T-helper 2 cell (primary cell): ENCODE measurements at regions not wholly inside any gene's neighbourhood (a gene's known extent, or its start where the extent isn't known, plus 50 kb on each side); places are given as distances from the start of the nearest gene placed in this dataset.

Source experiments
- DNase-seq, 5 experiments: peaks; one replicate each; pipeline versions ENCODE4 v3.0.0 to v3.0.0-alpha.2; 2012 to 2022

GRCh38 chr11:104327861-104328511, 164.0 kb upstream of the PDGFD start:
- no peak for DNase-seq

DNA sequence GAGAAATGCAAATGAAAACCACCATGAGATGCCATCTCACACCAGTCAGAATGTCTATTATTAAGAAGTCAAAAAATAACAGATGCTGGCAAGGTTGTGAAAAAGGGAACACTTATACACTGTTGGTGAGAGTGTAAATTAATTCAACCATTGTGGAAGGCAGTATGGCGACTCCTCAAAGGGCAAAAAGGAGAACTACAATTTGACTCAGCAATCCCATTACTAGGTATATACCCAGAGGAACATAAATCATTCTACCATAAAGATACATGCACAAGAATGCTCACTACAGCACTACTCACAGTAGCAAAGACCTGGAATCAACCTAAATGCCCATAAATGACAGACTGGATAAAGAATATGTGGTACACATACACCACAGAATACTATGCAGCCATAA, 161.1 kb upstream of the PDGFD start:
- no peak for DNase-seq

DNA sequence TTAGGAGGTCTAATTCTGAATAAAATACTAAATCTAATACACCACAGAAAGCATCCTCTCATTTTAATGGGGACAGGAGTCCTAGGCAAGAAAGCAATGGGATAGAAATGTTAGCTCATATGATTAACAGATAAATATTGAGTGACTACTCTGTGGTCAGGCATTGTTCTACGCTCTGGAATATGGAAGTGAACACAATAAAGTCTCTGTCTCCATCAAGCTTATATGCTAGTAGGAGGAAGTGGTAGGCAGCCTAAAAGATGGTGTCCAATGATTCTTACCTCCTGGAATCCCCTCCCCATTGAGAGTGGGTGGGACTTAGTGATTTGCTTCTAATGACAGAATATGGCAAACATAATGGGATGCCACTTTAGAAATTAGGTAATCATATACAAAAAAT, 160.3 kb upstream of the PDGFD start:
- no peak for DNase-seq

DNA sequence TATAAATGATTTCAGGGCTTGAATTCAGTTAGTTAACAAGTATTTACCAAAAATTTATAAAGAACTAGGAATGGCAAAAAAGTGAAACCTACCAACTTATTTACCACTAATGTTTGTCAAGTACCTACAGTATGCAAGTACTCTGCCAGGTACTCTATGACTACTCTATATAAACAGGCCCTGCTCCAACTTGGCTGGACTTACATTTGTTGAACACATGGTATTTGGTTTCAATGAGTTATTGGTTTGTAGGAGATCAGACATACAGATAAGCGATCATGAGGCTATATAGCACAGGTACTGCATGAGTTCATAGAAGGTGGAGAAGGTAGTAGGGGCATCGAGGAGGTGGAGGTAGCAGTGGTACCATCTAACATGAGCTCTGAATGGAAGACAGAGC, 159.9 kb upstream of the PDGFD start:
- DNase-seq, result no peak

DNA sequence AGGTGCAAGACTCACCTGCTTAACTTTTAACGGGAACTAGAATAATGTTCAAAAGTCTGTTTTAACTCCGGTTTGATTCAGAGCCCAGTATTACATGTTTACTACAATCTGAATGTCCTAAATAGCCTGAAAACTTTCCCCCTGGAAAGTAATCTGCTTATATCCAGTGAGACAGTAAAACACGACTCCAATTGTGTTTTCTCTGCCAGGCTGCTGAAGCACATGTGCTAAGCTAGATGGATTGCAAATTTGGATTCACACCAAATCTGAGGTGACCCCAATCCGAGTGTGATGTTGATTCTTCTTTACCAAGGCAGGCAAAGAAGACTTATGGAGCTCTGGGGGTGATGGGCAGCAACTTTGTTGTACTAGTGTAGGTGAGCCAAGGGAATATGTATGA, 158.7 kb upstream of the PDGFD start:
- no peak for DNase-seq

- no peak for DNase-seq
These were observed 157.0 kb upstream of the PDGFD start for GRCh38 chr11:104320956-104321355.

DNA sequence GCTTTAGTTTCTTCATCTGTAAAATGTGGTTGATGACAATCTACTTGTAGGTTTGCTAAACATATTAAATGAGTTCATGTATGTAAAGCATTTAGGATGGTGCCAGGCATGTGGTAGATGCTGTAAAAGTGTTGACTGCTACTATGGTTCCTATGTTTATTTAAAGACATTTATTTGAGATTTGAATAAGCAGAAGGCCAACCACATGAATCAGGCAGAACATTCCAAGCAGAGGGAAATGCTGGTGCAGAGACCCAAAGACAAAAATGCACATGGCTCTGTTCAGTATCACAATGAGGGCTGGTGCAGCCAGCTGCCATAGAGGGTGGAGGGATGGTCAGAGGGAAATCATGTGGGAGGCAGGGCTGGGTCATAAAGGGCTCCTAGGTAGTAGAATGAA, 156.2 kb upstream of the PDGFD start:
- no peak for DNase-seq

DNA sequence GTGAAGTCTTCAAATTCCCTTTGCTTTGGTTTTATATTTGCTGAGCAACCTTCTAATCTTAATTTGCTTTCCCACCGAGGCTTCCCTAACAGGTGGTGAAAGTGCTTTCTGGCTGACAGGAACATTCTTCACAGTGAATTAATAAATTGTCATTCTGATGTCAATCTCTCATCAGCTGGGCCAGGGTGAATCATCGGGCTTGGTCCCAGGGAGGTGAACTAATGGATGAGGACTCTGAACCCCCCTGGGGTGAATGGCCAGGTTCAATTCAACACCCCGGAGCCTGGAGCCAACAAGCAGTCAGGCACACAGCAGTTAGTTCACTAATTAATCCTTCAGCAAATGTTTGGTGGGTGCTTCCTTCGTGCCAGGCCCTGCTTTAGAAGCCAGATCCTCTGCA, 155.4 kb upstream of the PDGFD start:
- no peak for DNase-seq

GRCh38 chr11:104306862-104307474, 143.0 kb upstream of the PDGFD start:
- DNase-seq, result no peak

GRCh38 chr11:104301776-104302175, 137.8 kb upstream of the PDGFD start:
- no peak for DNase-seq

DNA sequence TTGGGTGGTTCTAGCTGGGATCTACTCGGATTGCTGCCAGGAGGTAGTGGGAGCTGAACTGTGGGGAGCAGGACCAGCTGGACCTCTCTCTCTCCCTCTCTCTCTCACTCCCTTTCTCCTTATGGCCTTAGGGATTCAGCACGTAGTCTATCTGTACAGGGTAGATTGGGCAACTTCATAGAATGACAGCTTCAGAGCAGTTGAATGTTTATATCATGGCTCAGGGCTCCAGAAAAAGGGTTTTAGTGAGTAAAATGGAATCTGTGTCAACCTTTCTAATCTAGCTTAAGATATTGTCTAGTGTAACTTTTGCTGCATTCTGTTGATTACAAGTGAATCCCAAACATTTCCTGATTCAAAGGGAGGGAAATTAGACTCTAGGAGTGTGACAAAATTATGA, 127.7 kb upstream of the PDGFD start:
- DNase-seq, result no peak

- DNase-seq, result no peak
These were observed 122.2 kb upstream of the PDGFD start for GRCh38 chr11:104286129-104286528.

DNA sequence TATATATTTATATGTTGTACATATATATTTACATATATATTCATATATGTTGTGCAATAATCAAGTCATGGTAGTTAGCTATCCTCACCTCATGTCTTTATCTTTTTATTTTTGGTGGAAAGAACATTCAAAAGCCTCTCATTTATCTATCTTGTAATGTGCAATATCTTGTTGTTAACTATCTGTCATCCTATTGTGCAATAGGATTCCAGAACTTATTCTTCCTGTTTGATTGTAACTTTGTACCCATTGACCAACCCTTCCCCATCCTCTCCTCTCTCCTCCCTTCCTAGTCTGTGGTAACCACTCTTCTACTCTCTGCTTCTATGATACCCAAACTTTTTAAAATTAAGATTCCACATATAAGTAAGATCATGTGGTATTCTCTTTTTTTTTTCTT, 115.6 kb upstream of the PDGFD start:
- DNase-seq, result no peak

- no peak for DNase-seq
These were observed 112.0 kb upstream of the PDGFD start for GRCh38 chr11:104275992-104276391.

DNA sequence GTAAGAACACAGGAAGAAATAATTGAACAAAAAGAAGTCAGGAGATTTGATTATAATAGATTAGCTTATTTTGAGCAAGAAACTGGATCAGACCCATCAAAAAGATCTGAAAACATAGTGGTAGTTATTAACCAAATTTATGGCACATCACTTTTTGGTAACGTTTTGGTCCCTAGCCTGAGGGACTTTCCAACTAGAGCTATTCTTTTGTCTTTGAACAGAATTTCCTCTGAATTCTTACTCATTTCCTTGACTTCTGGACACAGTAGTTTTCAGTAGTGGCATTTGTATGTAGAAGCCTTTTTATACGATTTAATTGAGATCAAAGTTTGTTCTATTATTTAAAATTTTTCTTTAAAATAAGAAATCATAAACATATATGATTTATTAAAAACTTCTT, 96.5 kb upstream of the PDGFD start:
- DNase-seq, result no peak

- no peak for DNase-seq
These were observed 95.2 kb upstream of the PDGFD start for GRCh38 chr11:104259121-104259610.

- no peak for DNase-seq
These were observed 92.6 kb upstream of the PDGFD start for GRCh38 chr11:104256525-104256924.

GRCh38 chr11:104254347-104254746, 90.4 kb upstream of the PDGFD start:
- peak in 1 of 5 experiments; percentile 33 for DNase-seq

GRCh38 chr11:104246590-104246989, 82.6 kb upstream of the PDGFD start:
- no peak for DNase-seq

GRCh38 chr11:104238916-104239315, 75.0 kb upstream of the PDGFD start:
- no peak for DNase-seq

GRCh38 chr11:104225047-104225446, 61.1 kb upstream of the PDGFD start:
- no peak for DNase-seq

DNA sequence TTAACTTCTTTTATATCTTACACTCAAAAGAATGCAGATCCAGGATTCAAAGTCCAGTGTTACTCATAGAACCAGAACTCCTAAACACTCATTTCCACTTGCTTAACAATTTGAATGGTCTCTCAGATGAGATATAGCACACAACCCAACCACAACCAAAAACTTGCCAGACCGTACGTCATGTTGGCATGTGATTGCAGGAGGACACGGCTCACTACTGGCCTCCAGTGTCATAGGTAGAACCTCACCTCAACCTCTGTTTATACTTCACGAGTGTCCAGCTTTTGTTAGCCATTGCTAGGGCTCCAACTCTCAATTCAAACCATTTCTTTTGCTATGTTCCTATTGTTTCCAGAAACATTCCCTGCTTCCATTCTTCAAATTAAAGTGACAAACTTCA, 58.5 kb upstream of the PDGFD start:
- no peak for DNase-seq

- no peak for DNase-seq
These were observed 57.5 kb upstream of the PDGFD start for GRCh38 chr11:104221455-104221854.

DNA sequence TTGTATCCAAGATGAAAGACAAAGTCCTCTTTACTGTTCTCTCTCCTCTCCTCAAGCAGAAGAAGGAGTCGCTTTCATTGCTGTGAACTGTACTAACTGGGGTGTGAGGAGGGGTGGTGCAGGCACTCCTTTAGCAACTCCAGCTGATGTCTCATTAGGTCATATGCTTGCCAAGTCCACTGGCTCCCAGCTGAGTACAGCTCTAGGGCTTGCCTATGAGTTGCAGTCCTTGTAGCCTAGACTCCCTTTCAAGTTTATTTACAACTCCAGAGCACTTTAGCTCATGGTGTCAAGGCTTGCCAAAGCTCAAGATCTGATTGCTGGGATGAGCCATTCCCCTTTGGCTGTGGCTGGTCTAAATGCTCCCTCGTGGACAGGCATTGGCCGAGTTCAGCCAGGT, 55.1 kb upstream of the PDGFD start:
- no peak for DNase-seq

DNA sequence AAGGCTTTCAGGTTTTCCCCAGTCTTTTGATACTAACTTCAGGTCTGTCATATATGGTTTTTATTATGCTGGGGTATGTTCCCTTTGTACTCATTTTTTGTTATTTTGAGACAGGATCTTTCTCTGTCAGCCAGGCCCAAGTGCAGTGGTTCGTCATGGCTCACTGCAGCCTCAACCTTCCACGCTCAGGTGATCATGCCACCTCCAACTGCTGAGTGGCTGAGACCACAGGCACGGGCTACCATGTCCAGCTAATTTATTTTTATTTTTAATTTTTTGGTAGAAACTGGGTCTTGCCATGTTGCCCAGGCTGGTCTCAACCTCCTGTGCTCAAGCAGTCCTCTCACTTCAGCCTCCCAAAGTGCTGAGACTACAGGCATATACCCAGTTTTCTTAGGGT, 50.6 kb upstream of the PDGFD start:
- DNase-seq, result no peak
